Endodermal cell (in vitro differentiated cells): ENCODE measurements at regions not wholly inside any gene's neighbourhood (a gene's known extent, or its start where the extent isn't known, plus 50 kb on each side); places are given as distances from the start of the nearest gene placed in this dataset.
A peak's percentile ranks its signal among the peaks of the same experiment; 100 is the strongest.
"Not testable (repeated sequence)": the region's sequence is repeated elsewhere in the genome, so short reads cannot be mapped to it uniquely, and the experiment has no call there.

Experiments used
- DNase-seq: peaks from one replicate; pipeline ENCODE4 v3.0.0-alpha.2; 2017
- H3K27ac ChIP-seq: 2 replicates; pipeline ENCODE4 v1.5.1; 2013; ENCODE audit warnings: mild to moderate bottlenecking, low read depth, low read length, moderate library complexity
- H3K27me3 ChIP-seq: 2 replicates; pipeline ENCODE4 v1.6.1; 2013; ENCODE audit warnings: mild to moderate bottlenecking, low read length, moderate library complexity; ENCODE audit not compliant: insufficient read depth, control insufficient read depth, poor library complexity, severe bottlenecking
- H3K36me3 ChIP-seq: 2 replicates; pipeline ENCODE4 v1.7.0; 2013; ENCODE audit warnings: mild to moderate bottlenecking, low read length, moderate library complexity; ENCODE audit not compliant: control insufficient read depth, insufficient read depth
- H3K4me1 ChIP-seq: one replicate; pipeline ENCODE4 v1.7.0; 2013; ENCODE audit warnings: low read length; ENCODE audit not compliant: control insufficient read depth, insufficient read depth
- H3K4me3 ChIP-seq: 2 replicates; pipeline ENCODE4 v1.5.1; 2013; ENCODE audit warnings: mild to moderate bottlenecking, low read length, moderate library complexity
- H3K9ac ChIP-seq: 2 replicates; pipeline ENCODE4 v1.6.1; 2013; ENCODE audit warnings: mild to moderate bottlenecking, low read length, moderate library complexity; ENCODE audit not compliant: poor library complexity, severe bottlenecking; ENCODE audit errors: extremely low read depth
- H3K9me3 ChIP-seq: 2 replicates; pipeline ENCODE4 v1.6.1; 2013; ENCODE audit warnings: mild to moderate bottlenecking, low read length, moderate library complexity; ENCODE audit not compliant: control insufficient read depth
- H3K27ac Mint-ChIP-seq: 2 replicates; pipeline ENCODE4 v1.8.0; 2020; ENCODE audit warnings: mixed read lengths
- H3K27me3 Mint-ChIP-seq: 2 replicates; pipeline ENCODE4 v1.8.0; 2021; ENCODE audit warnings: mild to moderate bottlenecking, mixed read lengths; ENCODE audit not compliant: insufficient read depth
- H3K36me3 Mint-ChIP-seq: 2 replicates; pipeline ENCODE4 v1.8.0; 2020; ENCODE audit warnings: low read depth, mixed read lengths
- H3K4me1 Mint-ChIP-seq: 2 replicates; pipeline ENCODE4 v1.8.0; 2020; ENCODE audit warnings: mixed read lengths
- H3K4me3 Mint-ChIP-seq: 2 replicates; pipeline ENCODE4 v1.8.0; 2020; ENCODE audit warnings: mild to moderate bottlenecking, moderate library complexity, mixed read lengths
- H3K9me3 Mint-ChIP-seq: 2 replicates; pipeline ENCODE4 v1.8.0; 2020; ENCODE audit warnings: mild to moderate bottlenecking, mixed read lengths
- WGBS, 2 experiments: methylation state at CpG; one replicate each; pipeline versions ENCODE4 v1.1.5 to v1.1.7; 2013; ENCODE audit warnings: missing lambda C conversion rate in 2 of 2, mixed read lengths in 1 of 2; ENCODE audit not compliant: insufficient coverage in 1 of 2, insufficient read length in 1 of 2; 5-methylcytosine and 5-hydroxymethylcytosine counted together
- TF ChIP-seq, protein P1 (sequence below): fragments of 200-600 bp; sonication (generic); conservative IDR thresholded peaks from 2 replicates; pipeline ENCODE4 v1.5.0; 2021; ENCODE audit warnings: antibody characterized with exemption, mild to moderate bottlenecking

DNA sequence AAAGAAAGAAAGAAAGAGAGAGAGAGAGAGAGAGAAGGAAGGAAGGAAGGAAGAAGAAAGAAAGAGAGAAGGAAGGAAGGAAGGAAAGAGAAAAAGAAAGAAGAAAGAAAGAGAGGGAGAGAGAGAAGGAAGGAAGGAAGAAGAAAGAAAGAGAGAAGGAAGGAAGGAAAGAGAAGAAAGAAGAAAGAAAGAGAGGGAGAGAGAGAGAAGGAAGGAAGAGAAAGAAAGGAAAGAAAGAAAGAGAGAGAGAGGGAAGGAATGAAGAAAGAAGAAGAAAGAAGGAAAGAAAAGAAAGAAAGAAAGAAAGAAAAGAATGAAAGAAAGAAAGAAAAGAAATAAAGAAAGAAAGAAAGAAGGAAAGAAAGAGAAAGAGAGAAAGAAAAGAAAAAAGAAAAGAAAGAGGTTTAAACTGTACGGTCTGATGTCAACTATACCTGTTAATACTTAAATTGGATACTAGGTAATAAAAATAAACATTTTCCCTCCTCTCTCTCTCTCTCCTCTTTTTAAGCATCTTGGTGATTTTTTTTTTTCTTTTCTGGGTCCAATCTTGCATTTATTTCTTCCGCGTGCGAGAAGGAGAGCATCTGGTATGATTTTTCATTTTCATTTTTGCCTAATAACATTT lies 93.8 kb downstream of the CRLF2 start:
- DNase-seq, result no peak
- no peaks in the 10 kb centered on the region for H3K4me1 ChIP-seq
- no peaks in the 10 kb centered on the region for H3K9me3 Mint-ChIP-seq
- no peaks in the 10 kb centered on the region for H3K9me3 ChIP-seq
- no peaks in the 10 kb centered on the region for H3K36me3 ChIP-seq
- H3K4me1 Mint-ChIP-seq, result peaks cover 1% of the 10 kb centered on the region
- H3K9ac ChIP-seq, result no peak overlapping the region
- no peaks in the 10 kb centered on the region for H3K27me3 ChIP-seq
- H3K36me3 Mint-ChIP-seq, result no peaks in the 10 kb centered on the region
- TF ChIP-seq, protein P1, sequence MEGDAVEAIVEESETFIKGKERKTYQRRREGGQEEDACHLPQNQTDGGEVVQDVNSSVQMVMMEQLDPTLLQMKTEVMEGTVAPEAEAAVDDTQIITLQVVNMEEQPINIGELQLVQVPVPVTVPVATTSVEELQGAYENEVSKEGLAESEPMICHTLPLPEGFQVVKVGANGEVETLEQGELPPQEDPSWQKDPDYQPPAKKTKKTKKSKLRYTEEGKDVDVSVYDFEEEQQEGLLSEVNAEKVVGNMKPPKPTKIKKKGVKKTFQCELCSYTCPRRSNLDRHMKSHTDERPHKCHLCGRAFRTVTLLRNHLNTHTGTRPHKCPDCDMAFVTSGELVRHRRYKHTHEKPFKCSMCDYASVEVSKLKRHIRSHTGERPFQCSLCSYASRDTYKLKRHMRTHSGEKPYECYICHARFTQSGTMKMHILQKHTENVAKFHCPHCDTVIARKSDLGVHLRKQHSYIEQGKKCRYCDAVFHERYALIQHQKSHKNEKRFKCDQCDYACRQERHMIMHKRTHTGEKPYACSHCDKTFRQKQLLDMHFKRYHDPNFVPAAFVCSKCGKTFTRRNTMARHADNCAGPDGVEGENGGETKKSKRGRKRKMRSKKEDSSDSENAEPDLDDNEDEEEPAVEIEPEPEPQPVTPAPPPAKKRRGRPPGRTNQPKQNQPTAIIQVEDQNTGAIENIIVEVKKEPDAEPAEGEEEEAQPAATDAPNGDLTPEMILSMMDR, result no peak
- H3K4me3 ChIP-seq, result no peak overlapping the region
- 90 to 94% methylated on average over 3 of the region's 4 CpGs for WGBS, 2 experiments
- H3K27ac Mint-ChIP-seq, result no peak overlapping the region
- H3K4me3 Mint-ChIP-seq, result no peak overlapping the region
- peaks cover under 1% of the 10 kb centered on the region for H3K27me3 Mint-ChIP-seq
- H3K27ac ChIP-seq, result no peak overlapping the region

DNA sequence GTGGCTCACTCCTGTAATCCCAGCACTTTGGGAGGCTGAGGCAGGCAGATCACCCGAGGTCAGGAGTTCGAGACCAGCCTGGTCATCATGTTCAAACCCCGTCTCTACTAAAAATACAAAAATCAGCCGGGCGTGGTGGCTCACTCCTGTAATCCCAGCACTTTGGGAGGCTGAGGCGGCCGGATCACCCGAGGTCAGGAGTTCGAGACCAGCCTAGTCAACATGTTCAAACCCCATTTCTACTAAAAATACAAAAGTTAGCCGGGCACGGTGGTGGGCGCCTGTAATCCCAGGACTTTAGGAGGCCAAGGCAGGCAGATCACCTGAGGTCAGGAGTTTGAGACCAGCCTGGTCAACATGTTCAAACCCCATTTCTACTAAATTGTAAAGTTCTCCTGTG lies 97.0 kb downstream of the CRLF2 start:
- not testable (repeated sequence) for DNase-seq, H3K36me3 ChIP-seq, H3K27me3 ChIP-seq, H3K36me3 Mint-ChIP-seq, H3K27ac ChIP-seq, H3K9me3 ChIP-seq, H3K4me1 ChIP-seq, H3K4me3 ChIP-seq, H3K4me3 Mint-ChIP-seq, H3K27ac Mint-ChIP-seq, H3K9ac ChIP-seq, H3K9me3 Mint-ChIP-seq, H3K27me3 Mint-ChIP-seq
- WGBS, 2 experiments, result 88 to 94% methylated on average over 11 to 12 of the region's 12 CpGs
- peaks cover 21% of the 10 kb centered on the region for H3K4me1 Mint-ChIP-seq

DNA sequence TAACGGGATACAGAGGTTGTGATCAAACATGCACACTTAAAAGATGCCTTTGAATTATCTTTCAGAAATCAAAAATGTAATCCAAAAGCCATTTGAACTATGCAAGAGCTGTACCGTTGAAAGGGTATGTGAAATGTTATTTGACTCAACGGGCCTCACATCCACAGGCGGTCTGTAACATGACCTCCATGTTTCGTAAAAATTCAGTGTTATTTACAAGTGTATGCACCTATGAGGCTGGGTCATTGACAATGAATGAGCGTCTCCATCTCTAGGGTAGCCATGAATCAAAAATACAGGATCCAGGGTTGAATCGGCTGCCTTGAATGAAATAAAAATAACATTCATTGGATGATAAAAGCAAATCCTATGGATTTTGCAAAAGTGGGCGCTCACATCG lies 100.1 kb downstream of the CRLF2 start:
- H3K4me3 ChIP-seq, result no peak overlapping the region
- no peak overlapping the region for H3K9ac ChIP-seq
- Mint-ChIP-seq H3K27me3 (peaks cover 3% of the 10 kb centered on the region), H3K27ac (peak overlapping the region; percentile 35), H3K4me3 (peak overlapping the region; percentile 47), H3K36me3 (no peaks in the 10 kb centered on the region), H3K9me3 (no peaks in the 10 kb centered on the region), H3K4me1 (peaks cover 31% of the 10 kb centered on the region)
- TF ChIP-seq, protein P1, result no peak
- H3K9me3 ChIP-seq, result no peaks in the 10 kb centered on the region
- WGBS, 2 experiments, result 35 to 54% methylated on average over 8 to 9 of the region's 9 CpGs
- no peak for DNase-seq
- no peaks in the 10 kb centered on the region for H3K4me1 ChIP-seq
- H3K27me3 ChIP-seq, result peaks cover 3% of the 10 kb centered on the region
- H3K36me3 ChIP-seq, result no peaks in the 10 kb centered on the region
- no peak overlapping the region for H3K27ac ChIP-seq
